IMR-90 (cell line): ENCODE measurements at regions not wholly inside any gene's neighbourhood (a gene's known extent, or its start where the extent isn't known, plus 50 kb on each side); places are given as distances from the start of the nearest gene placed in this dataset.

Source experiments
- ATAC-seq: fragments of 200-7000 bp; cut with Tn5 transposase; 2 replicates; pipeline ENCODE4 v1.9.1; 2020; ENCODE audit warnings: low read depth, mild to moderate bottlenecking, moderate library complexity
- BruUV-seq: library from RNA; stranded (reverse); fragments of 400-500 nt; replicated peaks from 2 replicates; lab custom pipeline; 2021; lab: Mats Ljungman, UMichigan
- CTCF ChIA-PET: fragments of 300-600 bp; formaldehyde crosslinking; extraction: SDS; loops from one replicate; lab custom pipeline; 2021; ENCODE audit warnings: antibody characterized with exemption; lab: Yijun Ruan, JAX
- POLR2A ChIA-PET: fragments of 300-600 bp; sonication (Branson Sonifier 250); formaldehyde crosslinking; loops from one replicate; lab custom pipeline; 2022; ENCODE audit warnings: antibody characterized with exemption; ENCODE audit not compliant: unreplicated experiment; lab: Charles Lee
- DNase-seq: peaks from one replicate; pipeline ENCODE4 v3.0.0; 2013
- H2AFZ ChIP-seq: replicated peaks from 2 replicates; pipeline ENCODE3; 2013; ENCODE audit warnings: low read length, mild to moderate bottlenecking; ENCODE audit not compliant: poor library complexity
- H2AK5ac ChIP-seq: 2 replicates; pipeline ENCODE4 v1.6.1; 2013; ENCODE audit warnings: low read depth, low read length, inconsistent platforms
- H2AK9ac ChIP-seq: replicated peaks from 2 replicates; pipeline ENCODE3; 2013; ENCODE audit warnings: mild to moderate bottlenecking, low read depth, low read length, moderate library complexity; ENCODE audit not compliant: poor library complexity
- H2BK120ac ChIP-seq: 2 replicates; pipeline ENCODE4 v1.6.1; 2013; ENCODE audit warnings: low read depth, low read length, inconsistent platforms
- H2BK15ac ChIP-seq: 3 replicates; pipeline ENCODE4 v1.6.1; 2013; ENCODE audit warnings: low read depth, low read length, inconsistent platforms
- H2BK20ac ChIP-seq: 2 replicates; pipeline ENCODE4 v1.6.1; 2013; ENCODE audit warnings: low read depth, mild to moderate bottlenecking, inconsistent platforms, low read length, moderate library complexity
- H2BK5ac ChIP-seq: 2 replicates; pipeline ENCODE4 v1.6.1; 2013; ENCODE audit warnings: mild to moderate bottlenecking, low read depth, low read length, inconsistent platforms; ENCODE audit not compliant: poor library complexity, severe bottlenecking
- H3K14ac ChIP-seq: replicated peaks from 2 replicates; pipeline ENCODE4 v1.6.1; 2013; ENCODE audit warnings: low read depth, low read length, inconsistent platforms
- H3K18ac ChIP-seq: 2 replicates; pipeline ENCODE4 v1.6.1; 2013; ENCODE audit warnings: low read depth, low read length, control low read depth
- H3K23ac ChIP-seq: 2 replicates; pipeline ENCODE4 v1.6.1; 2013; ENCODE audit warnings: low read depth, low read length, inconsistent platforms
- H3K27ac ChIP-seq: 2 replicates; pipeline ENCODE4 v1.5.1; 2013; ENCODE audit warnings: mild to moderate bottlenecking, control low read depth, low read length; ENCODE audit not compliant: insufficient read depth
- H3K27me3 ChIP-seq: 2 replicates; pipeline ENCODE4 v1.6.1; 2013; ENCODE audit warnings: low read length; ENCODE audit not compliant: control insufficient read depth, insufficient read depth
- H3K36me3 ChIP-seq: 2 replicates; pipeline ENCODE4 v1.6.1; 2013; ENCODE audit warnings: low read length, mixed read lengths; ENCODE audit not compliant: control insufficient read depth, insufficient read depth
- H3K4ac ChIP-seq: 2 replicates; pipeline ENCODE4 v1.6.1; 2013; ENCODE audit warnings: low read depth, low read length, inconsistent platforms
- H3K4me1 ChIP-seq: 2 replicates; pipeline ENCODE4 v1.6.1; 2013; ENCODE audit warnings: low read length, mixed read lengths; ENCODE audit not compliant: control insufficient read depth, insufficient read depth
- H3K4me2 ChIP-seq: 2 replicates; pipeline ENCODE4 v1.6.1; 2013; ENCODE audit warnings: low read depth, mild to moderate bottlenecking, control low read depth, low read length, moderate library complexity
- H3K4me3 ChIP-seq: 2 replicates; pipeline ENCODE4 v1.5.1; 2013; ENCODE audit warnings: low read depth, mild to moderate bottlenecking, control low read depth, low read length, moderate library complexity; ENCODE audit not compliant: insufficient read depth
- H3K56ac ChIP-seq: 2 replicates; pipeline ENCODE4 v1.6.1; 2013; ENCODE audit warnings: low read length, inconsistent platforms; ENCODE audit not compliant: insufficient read depth; ENCODE audit errors: extremely low read depth
- H3K79me1 ChIP-seq, 2 experiments: 2 replicates each; pipeline ENCODE4 v1.6.1; 2013; ENCODE audit warnings: low read length in 2 of 2, inconsistent platforms in 1 of 2, low read depth in 1 of 2
- H3K9ac ChIP-seq: 2 replicates; pipeline ENCODE4 v1.6.1; 2013; ENCODE audit warnings: low read depth, low read length, control low read depth
- H3K9me1 ChIP-seq: 2 replicates; pipeline ENCODE4 v1.6.1; 2013; ENCODE audit warnings: low read length, inconsistent platforms; ENCODE audit not compliant: insufficient read depth
- H3K9me3 ChIP-seq: 2 replicates; pipeline ENCODE4 v1.6.1; 2013; ENCODE audit warnings: low read length; ENCODE audit not compliant: control insufficient read depth, insufficient read depth
- H4K20me1 ChIP-seq: 2 replicates; pipeline ENCODE4 v1.6.1; 2013; ENCODE audit warnings: low read length, inconsistent platforms; ENCODE audit not compliant: insufficient read depth
- H4K5ac ChIP-seq: 2 replicates; pipeline ENCODE4 v1.6.1; 2013; ENCODE audit warnings: mild to moderate bottlenecking, low read depth, low read length, control low read depth
- H4K8ac ChIP-seq, 2 experiments: 2 replicates each; pipeline ENCODE4 v1.6.1; 2013; ENCODE audit warnings: low read depth in 2 of 2, low read length in 2 of 2, control low read depth in 1 of 2, inconsistent platforms in 1 of 2
- H4K91ac ChIP-seq: 2 replicates; pipeline ENCODE4 v1.6.1; 2013; ENCODE audit warnings: low read depth, low read length, inconsistent platforms; ENCODE audit not compliant: insufficient read depth
- BHLHE40 ChIP-seq: fragments of 150-350 bp; IDR thresholded peaks from 2 replicates; pipeline ENCODE4 v1.6.1; 2016; ENCODE audit warnings: mild to moderate bottlenecking, low read depth, low read length
- CEBPB ChIP-seq: IDR thresholded peaks from 2 replicates; pipeline ENCODE4 v1.6.1; 2012; ENCODE audit warnings: low read depth, low read length, improper control_type of control experiment
- CHD1 ChIP-seq: IDR thresholded peaks from 2 replicates; pipeline ENCODE4 v1.6.1; 2012; ENCODE audit warnings: low read depth, low read length, improper control_type of control experiment
- FOS ChIP-seq: fragments of 150-350 bp; IDR thresholded peaks from 2 replicates; pipeline ENCODE4 v1.6.1; 2016; ENCODE audit warnings: low read depth, low read length
- MAFK ChIP-seq: IDR thresholded peaks from 2 replicates; pipeline ENCODE4 v1.6.1; 2012; ENCODE audit warnings: low read depth, low read length, improper control_type of control experiment
- MAZ ChIP-seq: IDR thresholded peaks from 2 replicates; pipeline ENCODE4 v1.6.1; 2012; ENCODE audit warnings: low read depth, mild to moderate bottlenecking, low read length, improper control_type of control experiment, moderate library complexity, borderline replicate concordance
- NFE2L2 ChIP-seq: fragments of 150-350 bp; IDR thresholded peaks from 2 replicates; pipeline ENCODE4 v1.6.1; 2016; ENCODE audit warnings: low read depth, mild to moderate bottlenecking, low read length
- POLR2A ChIP-seq: IDR thresholded peaks from 2 replicates; pipeline ENCODE4 v1.6.1; 2012; ENCODE audit warnings: mild to moderate bottlenecking, low read depth, low read length
- RAD21 ChIP-seq: IDR thresholded peaks from 2 replicates; pipeline ENCODE4 v1.6.1; 2012; ENCODE audit warnings: low read length, improper control_type of control experiment
- RCOR1 ChIP-seq: IDR thresholded peaks from 2 replicates; pipeline ENCODE4 v1.6.1; 2012; ENCODE audit warnings: mild to moderate bottlenecking, low read length, improper control_type of control experiment; ENCODE audit not compliant: insufficient replicate concordance
- RFX5 ChIP-seq: IDR thresholded peaks from 2 replicates; pipeline ENCODE4 v1.8.0; 2012; ENCODE audit warnings: low read depth, mild to moderate bottlenecking, low read length, moderate library complexity
- SMC3 ChIP-seq: fragments of 150-350 bp; IDR thresholded peaks from 2 replicates; pipeline ENCODE4 v1.6.1; 2016; ENCODE audit warnings: low read depth, mild to moderate bottlenecking, antibody characterized with exemption, low read length, moderate library complexity
- WGBS, 2 experiments: methylation state at CpG; one replicate each; pipeline versions ENCODE4 v1.1.5 to v1.1.7; 2013; ENCODE audit warnings: missing lambda C conversion rate in 2 of 2; ENCODE audit not compliant: insufficient read length in 1 of 2; ENCODE audit errors: extremely low coverage in 2 of 2; 5-methylcytosine and 5-hydroxymethylcytosine counted together
- dilution Hi-C: fragments of 300-500 bp; cut with HindIII; formaldehyde crosslinking; loops from one replicate; pipeline ENCODE4 v1.14.3; 2018; ENCODE audit warnings: low sequenced_read_pairs; ENCODE audit not compliant: unreplicated experiment
- in situ Hi-C: fragments of 300-500 bp; cut with MboI; formaldehyde crosslinking; loops from 3 replicates; pipeline ENCODE4 v1.14.3; 2019; ENCODE audit warnings: low sequenced_read_pairs, inconsistent platforms, mixed read lengths
- intact Hi-C: fragments of 100-400 bp; cut with micrococcal nuclease; formaldehyde crosslinking; loops from 2 replicates; pipeline ENCODE4 v1.10.0; 2022
- TF ChIP-seq, protein P1 (sequence below): fragments of 150-350 bp; IDR thresholded peaks from 2 replicates; pipeline ENCODE4 v1.6.1; 2016; ENCODE audit warnings: low read depth, mild to moderate bottlenecking, low read length, moderate library complexity, borderline replicate concordance
- TF ChIP-seq, protein P2 (sequence below): fragments of 150-350 bp; IDR thresholded peaks from 2 replicates; pipeline ENCODE4 v1.6.1; 2017; ENCODE audit warnings: mild to moderate bottlenecking, antibody characterized with exemption, low read length, low read depth
- TF ChIP-seq, protein P3 (sequence below): conservative IDR thresholded peaks from 2 replicates; pipeline ENCODE4 v1.5.1; 2012; ENCODE audit warnings: mild to moderate bottlenecking, low read depth, low read length, improper control_type of control experiment

DNA sequence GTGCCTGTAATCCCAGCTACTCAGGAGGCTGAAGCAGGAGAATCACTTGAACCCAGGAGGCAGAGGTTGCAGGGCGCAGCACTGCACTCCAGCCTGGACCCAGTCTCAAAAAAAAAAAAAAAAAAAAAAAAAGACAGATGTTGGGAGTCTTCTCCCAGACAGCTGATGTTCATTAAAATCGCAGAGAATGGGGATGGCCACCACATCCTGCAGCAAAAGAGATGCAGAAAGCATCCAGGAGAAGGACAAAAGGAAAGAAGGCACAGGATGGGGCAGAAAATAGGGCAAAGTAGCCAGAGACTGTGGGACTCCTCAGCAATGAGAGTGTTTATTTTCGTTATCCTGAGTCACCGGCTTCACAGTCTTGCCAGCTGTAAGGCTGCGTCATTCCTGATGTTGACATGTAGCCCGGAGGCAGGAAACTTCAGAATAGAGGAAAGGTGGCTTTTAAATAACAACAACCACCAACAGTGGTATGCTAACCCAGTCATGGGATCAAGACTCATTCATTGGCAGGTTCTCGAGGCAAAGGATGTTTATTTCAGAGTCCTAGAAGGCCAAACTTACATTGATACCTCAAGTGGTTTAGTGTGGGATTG, 149.5 kb upstream of the SVIL start:
- in situ Hi-C loops (no loop called here), intact Hi-C loops (loop anchor here (2.0 kb wide), 1 partner anchor 47 kb away; no protein-coding TSS in a partner anchor), dilution Hi-C loops (no loop called here)
- Histone ChIP-seq H3K27ac (peak overlapping the region; percentile 90), H2AFZ (peak overlapping the region; percentile 64), H3K4me2 (no peak overlapping the region), H2AK5ac (no peak overlapping the region; the same call in 1 of the 2 replicates), H3K36me3 (no peaks in the 10 kb centered on the region), H3K4me1 (peaks cover 22% of the 10 kb centered on the region), H3K4me3 (no peak overlapping the region), H3K14ac (no peak overlapping the region), H3K9ac (no peak overlapping the region), H4K91ac (peak overlapping the region; percentile 79), H3K9me1 (peaks cover 13% of the 10 kb centered on the region), H4K8ac (peak overlapping the region; percentile 66 to 96; a peak in 2 of 4 replicates), H3K18ac (0 out of 2 replicates have a peak overlapping the region, but pooled peaks have one; percentile 6), H3K79me1 (peaks cover 0 to 15% of the 10 kb centered on the region in 2 experiments; a peak in 3 of 4 replicates), H3K9me3 (no peaks in the 10 kb centered on the region), H2BK15ac (no peak overlapping the region; the same call in 2 of the 3 replicates), H3K27me3 (no peaks in the 10 kb centered on the region), H2BK20ac (peak overlapping the region; percentile 23; the same call in 1 of the 2 replicates), H2AK9ac (no peak overlapping the region), H3K4ac (peak overlapping the region; percentile 100; the same call in 1 of the 2 replicates), H2BK5ac (peak overlapping the region; percentile 94), H3K56ac (no peak overlapping the region), H4K20me1 (no peaks in the 10 kb centered on the region), H3K23ac (no peak overlapping the region), H2BK120ac (peak overlapping the region; percentile 46), H4K5ac (no peak overlapping the region)
- ATAC-seq, result peak; percentile 94
- DNase-seq, result peak; percentile 100
- ChIA-PET CTCF (interaction anchor here (1.0 kb wide), 1 partner anchor 10 kb away, joined by 4 read pairs; no protein-coding TSS in a partner anchor), POLR2A (no interaction called here)
- BruUV-seq, result no TSS peak
- WGBS, 2 experiments, result no CpG with 5 or more reads among the region's 7 CpGs
- TF ChIP-seq, protein P1, sequence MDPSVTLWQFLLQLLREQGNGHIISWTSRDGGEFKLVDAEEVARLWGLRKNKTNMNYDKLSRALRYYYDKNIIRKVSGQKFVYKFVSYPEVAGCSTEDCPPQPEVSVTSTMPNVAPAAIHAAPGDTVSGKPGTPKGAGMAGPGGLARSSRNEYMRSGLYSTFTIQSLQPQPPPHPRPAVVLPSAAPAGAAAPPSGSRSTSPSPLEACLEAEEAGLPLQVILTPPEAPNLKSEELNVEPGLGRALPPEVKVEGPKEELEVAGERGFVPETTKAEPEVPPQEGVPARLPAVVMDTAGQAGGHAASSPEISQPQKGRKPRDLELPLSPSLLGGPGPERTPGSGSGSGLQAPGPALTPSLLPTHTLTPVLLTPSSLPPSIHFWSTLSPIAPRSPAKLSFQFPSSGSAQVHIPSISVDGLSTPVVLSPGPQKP, result no peak
- no peak for TF ChIP-seq CHD1
- TF ChIP-seq, protein P2, sequence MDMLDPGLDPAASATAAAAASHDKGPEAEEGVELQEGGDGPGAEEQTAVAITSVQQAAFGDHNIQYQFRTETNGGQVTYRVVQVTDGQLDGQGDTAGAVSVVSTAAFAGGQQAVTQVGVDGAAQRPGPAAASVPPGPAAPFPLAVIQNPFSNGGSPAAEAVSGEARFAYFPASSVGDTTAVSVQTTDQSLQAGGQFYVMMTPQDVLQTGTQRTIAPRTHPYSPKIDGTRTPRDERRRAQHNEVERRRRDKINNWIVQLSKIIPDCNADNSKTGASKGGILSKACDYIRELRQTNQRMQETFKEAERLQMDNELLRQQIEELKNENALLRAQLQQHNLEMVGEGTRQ, result peak; percentile 64; the same call in 1 of the 2 replicates
- TF ChIP-seq, protein P3, sequence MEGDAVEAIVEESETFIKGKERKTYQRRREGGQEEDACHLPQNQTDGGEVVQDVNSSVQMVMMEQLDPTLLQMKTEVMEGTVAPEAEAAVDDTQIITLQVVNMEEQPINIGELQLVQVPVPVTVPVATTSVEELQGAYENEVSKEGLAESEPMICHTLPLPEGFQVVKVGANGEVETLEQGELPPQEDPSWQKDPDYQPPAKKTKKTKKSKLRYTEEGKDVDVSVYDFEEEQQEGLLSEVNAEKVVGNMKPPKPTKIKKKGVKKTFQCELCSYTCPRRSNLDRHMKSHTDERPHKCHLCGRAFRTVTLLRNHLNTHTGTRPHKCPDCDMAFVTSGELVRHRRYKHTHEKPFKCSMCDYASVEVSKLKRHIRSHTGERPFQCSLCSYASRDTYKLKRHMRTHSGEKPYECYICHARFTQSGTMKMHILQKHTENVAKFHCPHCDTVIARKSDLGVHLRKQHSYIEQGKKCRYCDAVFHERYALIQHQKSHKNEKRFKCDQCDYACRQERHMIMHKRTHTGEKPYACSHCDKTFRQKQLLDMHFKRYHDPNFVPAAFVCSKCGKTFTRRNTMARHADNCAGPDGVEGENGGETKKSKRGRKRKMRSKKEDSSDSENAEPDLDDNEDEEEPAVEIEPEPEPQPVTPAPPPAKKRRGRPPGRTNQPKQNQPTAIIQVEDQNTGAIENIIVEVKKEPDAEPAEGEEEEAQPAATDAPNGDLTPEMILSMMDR, result no peak
- TF ChIP-seq NFE2L2, result peak; percentile 82
- peak; percentile 28 for TF ChIP-seq RAD21
- TF ChIP-seq MAZ, result 0 out of 2 replicates have a peak, but pooled peaks have one; percentile 51
- no peak for TF ChIP-seq RFX5
- peak; percentile 30 for TF ChIP-seq BHLHE40
- TF ChIP-seq MAFK, result peak; percentile 42; the same call in 1 of the 2 replicates
- peak; percentile 99 for TF ChIP-seq FOS
- peak; percentile 75 for TF ChIP-seq RCOR1
- no peak; the same call in 1 of the 2 replicates for TF ChIP-seq SMC3
- peak; percentile 37; the same call in 1 of the 2 replicates for TF ChIP-seq POLR2A
- peak; percentile 90 for TF ChIP-seq CEBPB
